RKO (cell line): ENCODE measurements at regions not wholly inside any gene's neighbourhood (a gene's known extent, or its start where the extent isn't known, plus 50 kb on each side); places are given as distances from the start of the nearest gene placed in this dataset.

ENCODE experiments used
- DNase-seq: peaks from one replicate; pipeline ENCODE4 v3.0.0-alpha.2; 2016; ENCODE audit warnings: low spot score

DNA sequence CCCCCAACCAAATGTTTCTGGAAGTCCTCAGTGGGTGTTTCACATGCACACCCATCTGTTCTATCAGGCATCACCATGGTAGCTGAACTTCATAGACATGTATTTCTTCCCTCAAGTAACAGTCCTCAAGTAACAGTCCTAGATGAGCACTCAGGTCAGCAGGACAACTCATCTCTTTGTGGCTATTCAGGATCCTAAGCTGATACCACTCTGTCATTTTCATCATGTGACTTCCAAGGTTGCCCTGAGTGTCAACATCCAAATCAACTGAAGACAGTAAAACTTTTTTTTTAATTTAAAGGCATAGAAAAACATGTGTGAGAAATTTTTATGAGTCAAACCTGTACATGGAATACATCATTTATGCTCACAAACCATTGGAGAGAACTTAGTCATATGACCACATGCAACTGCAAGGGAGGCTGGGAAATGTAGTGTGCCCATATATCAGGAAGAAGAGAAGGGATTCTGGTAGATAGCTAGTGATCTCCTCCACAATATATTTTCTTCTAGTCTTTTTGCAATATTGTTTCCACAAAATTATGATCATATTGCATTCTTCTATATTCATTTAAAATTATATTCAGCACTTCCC is 64.2 kb upstream of the FST start:
- DNase-seq: peak; percentile 48

DNA sequence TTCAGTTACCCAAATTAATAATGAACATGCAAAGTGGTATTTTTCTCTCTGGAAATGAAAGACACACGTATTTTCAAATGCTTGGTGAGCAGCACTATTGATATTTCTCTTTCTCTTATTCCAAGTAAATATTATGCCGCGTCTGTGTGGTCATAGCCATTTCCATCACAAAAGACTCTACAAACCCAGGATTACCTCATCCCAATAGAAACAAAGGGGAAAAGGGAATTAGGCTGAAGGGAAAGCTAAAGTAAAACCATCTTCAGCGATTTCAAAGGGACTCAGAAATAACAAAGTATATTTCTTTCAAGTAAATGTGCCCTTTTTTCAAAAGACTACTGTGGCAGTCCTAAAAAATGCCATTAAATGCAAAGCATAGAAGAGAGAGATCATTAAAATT is 62.0 kb upstream of the FST start:
- DNase-seq: no peak

DNA sequence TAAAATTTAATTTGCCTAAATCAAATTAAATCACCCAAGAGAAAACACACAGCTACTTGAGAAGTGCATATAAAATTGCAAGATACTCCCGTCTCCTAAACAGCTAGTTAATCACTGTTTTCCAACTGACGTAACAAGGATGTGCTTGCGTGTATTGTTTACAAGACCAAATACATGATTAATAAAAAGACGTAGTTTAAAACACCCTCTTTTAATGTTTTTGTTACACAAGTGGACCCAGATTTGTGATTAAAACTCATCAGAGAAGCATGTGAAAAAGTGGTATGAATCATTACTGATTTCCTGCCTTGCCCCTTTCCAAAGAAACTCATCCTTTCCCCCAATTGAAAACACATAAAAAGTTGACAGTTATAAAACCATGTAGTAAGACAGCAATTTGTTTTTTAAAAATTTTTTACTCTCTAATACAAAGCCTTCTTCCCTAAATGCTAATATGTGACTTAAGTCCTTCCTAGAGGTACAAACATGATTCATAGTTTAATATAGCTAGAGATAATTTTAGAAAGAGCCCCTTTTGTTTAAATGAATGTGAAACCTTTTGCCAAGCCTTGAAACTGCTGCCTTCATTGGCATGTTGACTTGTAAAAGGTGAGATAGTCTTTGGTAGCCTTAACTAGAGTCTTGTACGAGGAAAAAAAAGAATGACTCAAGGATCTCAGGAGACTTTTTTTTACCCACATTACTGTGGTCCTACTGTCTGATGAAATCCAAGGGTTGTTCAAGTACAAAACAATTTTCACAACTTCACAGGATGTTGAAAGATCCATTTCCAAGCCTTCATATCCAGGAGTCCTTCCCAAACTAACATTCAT is 61.4 kb upstream of the FST start:
- peak; percentile 15 for DNase-seq

DNA sequence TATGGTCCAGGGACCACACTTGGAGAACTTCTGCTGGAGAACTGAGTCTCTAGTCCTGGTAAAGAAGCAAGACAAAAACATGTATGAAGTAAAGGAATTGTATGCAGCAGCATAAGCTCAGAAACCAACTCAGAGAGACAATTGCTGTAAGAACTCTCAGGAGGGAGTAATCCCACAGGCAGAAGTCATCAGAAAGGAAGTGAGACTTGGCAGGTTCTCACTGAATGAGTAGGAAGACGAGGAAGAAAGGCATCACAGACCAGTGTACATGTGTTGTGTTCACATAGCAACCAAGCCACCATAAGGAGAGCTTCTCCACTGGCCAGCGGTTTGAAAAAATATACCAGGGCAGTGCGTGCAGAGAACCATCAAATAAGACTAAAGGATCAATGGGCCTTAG is 57.9 kb upstream of the FST start:
- DNase-seq: no peak

DNA sequence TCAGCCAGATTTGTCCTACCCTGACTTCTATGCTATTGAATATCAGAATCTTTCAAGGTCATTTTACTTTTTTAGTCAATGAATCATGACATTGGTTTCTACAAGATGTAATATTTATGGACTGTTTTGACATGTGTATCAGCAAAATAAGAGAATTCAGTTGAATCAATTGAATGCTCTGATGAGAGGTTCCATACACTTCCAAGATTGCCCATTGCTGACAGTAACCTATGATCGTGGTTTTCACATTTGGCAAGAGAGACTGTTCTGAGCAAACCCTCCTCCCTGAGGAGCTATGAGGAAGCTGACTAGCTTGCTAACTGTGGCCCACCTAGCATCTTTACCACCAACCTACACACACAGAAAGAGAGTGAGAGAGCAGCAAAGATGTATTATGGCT is 56.7 kb upstream of the FST start:
- DNase-seq: no peak

DNA sequence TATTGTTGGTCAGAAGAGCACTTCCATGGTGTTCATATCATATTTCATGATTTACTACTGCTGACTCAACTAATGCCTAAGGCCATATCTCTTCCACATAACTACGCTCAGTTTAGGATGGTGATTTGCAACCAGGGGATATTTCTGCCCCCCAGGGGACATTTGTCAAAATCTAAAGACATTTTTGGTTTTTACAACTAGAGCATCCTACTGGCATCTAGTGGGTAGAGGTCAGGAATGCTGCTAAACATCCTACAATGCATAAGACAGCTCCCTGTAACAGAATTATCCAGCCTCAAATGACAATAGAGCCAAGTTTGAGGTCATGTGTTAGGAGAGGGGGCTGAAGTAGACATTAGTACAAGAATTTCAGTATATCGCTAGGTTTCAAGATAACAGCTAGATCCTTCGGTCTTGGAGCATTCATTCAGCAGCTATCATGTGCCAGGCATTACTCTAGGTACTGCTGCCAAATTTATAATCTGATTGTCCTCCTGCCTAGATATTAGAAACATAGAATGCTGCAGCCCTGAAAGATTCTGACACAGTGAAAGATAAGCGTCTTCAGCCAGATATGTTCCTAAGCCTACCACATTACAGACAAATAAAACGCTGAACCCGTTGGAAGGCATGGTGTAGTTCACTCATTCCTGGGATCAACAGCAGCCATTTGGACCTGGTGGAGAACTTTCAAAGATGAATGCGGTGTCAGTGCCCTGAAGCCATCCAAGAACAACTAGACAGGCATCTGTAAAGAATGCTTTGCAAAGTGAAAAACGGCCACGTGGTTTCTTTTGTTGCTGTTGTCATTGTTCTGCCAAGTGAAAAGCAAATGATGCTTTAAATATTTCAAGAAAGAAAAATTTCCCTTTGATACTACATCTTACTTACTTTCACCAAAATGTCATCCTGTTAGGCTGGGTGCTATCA is 55.5 kb upstream of the FST start:
- DNase-seq: no peak

DNA sequence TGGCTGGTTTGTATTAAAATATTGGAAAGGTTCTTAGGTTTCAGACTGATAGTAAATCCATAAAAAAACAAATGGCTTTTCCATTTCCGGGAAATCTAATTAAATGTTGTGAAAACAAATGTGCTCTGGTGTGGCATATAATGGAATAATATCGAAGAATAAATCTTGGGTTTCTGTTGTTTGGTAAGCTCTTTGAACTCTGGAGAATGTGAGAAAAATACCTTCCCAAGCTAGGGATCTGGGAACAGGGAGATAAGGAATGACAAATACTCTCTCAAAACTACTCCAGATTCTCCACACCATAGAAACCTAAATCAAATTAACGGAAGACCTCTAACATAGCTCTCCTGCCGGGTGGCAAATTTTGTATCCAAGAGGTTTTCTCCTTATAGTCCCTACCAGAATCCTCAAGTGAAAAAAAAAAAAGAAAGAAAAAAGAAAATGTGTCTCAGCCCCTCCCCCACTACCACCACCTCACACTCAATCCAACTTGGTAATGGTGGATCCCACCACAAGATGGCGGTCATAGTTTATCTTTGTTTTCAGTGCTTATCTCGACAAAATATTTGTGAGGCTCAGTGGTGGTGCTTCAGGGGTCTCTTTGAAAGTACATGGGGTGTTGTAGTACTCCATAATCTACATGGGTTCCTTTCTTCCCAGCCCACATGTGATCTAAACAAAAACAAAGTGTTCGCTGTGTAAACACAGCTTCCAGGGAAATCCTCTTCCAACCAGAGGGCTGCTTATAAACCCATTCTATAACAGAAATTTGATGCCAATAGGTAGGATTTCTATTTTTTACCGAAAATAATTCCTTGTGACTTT is 54.5 kb upstream of the FST start:
- DNase-seq: peak; percentile 46

DNA sequence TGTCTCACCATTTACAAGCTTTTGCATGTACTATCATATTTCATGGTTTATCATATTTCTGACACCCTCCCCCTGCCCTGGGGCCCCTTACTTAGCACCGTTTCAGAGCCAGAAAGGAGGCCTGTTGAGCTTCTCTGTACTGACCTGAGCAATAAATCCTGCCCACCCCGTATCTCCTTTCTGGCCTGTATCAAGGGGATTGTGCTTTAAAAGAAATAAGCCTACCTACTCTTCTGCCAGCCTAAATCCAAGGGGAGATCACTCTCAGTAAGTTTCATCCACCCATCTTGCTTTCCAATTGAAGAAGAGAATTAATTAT is 54.0 kb upstream of the FST start:
- DNase-seq: no peak

DNA sequence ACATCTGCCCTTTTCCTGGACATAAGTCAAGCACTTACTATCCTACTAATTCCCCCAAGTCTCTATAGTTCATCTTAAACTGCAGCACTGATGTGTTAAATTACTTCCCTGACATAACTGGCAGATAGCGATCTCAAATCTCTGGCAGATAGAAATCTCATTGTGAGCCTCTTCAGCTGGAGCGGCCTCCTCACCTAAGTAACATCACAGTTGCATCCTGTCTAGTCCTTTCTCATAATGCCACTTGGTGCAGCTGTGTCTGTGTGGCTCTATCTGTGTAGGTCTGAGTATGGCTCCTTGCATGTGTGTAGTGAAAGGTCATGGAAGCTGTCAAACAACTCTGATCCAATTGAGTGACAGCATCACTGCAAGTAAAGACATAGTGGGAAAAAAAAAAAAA is 53.6 kb upstream of the FST start:
- DNase-seq: no peak

DNA sequence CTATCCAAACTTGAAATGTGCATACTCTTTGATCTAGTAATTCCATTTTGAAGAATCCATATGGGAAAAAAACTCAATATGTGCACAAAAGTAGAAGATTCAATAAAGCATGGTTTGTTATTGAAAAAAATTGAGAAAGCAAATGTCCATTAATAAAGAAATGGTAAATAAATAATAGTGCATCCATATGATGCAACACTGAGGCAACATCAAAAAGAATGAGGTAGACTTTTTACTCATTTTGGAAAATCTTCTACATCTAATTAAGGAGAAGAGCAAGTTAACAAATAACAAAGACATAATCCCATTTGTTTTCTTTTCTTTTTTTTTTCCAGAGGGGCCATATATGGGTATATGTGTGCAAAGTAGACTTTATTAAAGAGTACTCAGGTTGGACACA is 52.5 kb upstream of the FST start:
- no peak for DNase-seq

DNA sequence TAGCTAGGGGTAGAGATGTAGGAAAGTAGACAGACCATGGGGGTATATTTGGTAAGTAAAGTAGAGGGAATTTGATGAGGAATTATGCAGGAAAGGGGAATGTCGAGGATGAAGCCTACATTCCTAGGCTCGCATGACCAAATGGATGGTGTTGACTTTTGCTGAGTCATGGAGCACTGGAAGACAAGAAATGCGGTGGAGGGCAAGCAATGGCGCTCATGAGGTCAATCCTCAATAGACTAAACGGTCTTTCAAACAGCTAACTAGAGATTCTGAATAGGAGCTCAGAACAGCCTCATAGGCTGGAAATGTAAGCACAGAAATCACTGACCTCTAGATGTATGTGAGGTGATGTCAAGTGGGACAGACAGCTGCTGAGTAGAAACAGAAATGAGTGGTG is 50.7 kb upstream of the FST start:
- no peak for DNase-seq

DNA sequence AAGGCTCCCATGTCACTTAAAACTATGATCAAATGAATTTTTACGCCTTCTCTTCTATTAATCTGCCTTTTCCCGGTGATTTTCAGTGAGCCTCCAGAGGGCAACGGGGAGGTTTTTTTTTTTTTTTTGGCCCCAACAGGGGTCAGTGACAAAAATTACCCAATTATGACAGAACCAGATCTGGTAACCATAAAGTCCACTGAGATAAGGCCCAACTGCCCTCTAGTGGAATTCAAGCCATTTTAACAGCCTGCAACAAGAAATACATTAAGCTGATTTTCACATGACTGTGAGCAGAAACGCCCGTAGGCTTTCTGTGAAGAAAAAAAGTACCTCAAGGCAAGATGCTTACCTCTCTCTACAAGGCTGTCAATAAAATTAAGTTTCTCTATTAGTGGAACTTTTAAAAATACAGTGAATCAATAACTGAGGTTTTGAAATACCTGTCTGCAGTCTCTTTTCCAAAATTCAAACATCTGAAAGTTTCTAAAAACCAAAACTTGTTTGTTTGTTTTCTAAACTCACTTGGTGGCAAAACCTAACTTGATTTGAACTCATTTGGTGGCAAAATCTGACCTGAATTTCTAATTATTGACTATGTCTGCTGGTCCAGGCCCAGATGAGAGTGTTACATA is 49.7 kb upstream of the FST start:
- peak; percentile 66 for DNase-seq
